Stimulated activated CD8-positive, alpha-beta memory T cell treated with anti-CD3 and anti-CD28 coated beads, Interleukin-7, amount 100 ng/mL, for 4 hours (primary cell): ENCODE measurements at regions not wholly inside any gene's neighbourhood (a gene's known extent, or its start where the extent isn't known, plus 50 kb on each side); places are given as distances from the start of the nearest gene placed in this dataset.
"Not testable (repeated sequence)": the region's sequence is repeated elsewhere in the genome, so short reads cannot be mapped to it uniquely, and the experiment has no call there.

Experiments
- DNase-seq, 2 donors: peaks; one replicate each; pipeline ENCODE4 v3.0.0-alpha.2; 2020; ENCODE audit warnings: low read depth in 2 of 2

GRCh38 chr20:19026121-19026878 is 186.1 kb upstream of the SLC24A3 start:
- DNase-seq: no peak

- DNase-seq: no peak
Measured at GRCh38 chr20:19026901-19027644, 185.4 kb upstream of the SLC24A3 start.

- DNase-seq: no peak
Measured at GRCh38 chr20:19027971-19028370, 184.5 kb upstream of the SLC24A3 start.

GRCh38 chr20:19041787-19042186 is 170.7 kb upstream of the SLC24A3 start:
- no peak for DNase-seq

GRCh38 chr20:19045371-19045770 is 167.1 kb upstream of the SLC24A3 start:
- DNase-seq: no peak

GRCh38 chr20:19047040-19047950 is 165.1 kb upstream of the SLC24A3 start:
- no peak for DNase-seq

- no peak for DNase-seq
Measured at GRCh38 chr20:19047951-19048296, 164.5 kb upstream of the SLC24A3 start.

- no peak for DNase-seq
Measured at GRCh38 chr20:19048995-19049501, 163.4 kb upstream of the SLC24A3 start.

GRCh38 chr20:19049514-19049913 is 162.9 kb upstream of the SLC24A3 start:
- no peak for DNase-seq

GRCh38 chr20:19056909-19057308 is 155.5 kb upstream of the SLC24A3 start:
- DNase-seq: no peak

GRCh38 chr20:19064788-19065187 is 147.7 kb upstream of the SLC24A3 start:
- not testable (repeated sequence) for DNase-seq

- no peak for DNase-seq
Measured at GRCh38 chr20:19067986-19068385, 144.5 kb upstream of the SLC24A3 start.

- no peak for DNase-seq
Measured at GRCh38 chr20:19070026-19070425, 142.4 kb upstream of the SLC24A3 start.

GRCh38 chr20:19070681-19071445 is 141.6 kb upstream of the SLC24A3 start:
- no peak for DNase-seq

- DNase-seq: no peak
Measured at GRCh38 chr20:19071446-19071725, 141.1 kb upstream of the SLC24A3 start.

- DNase-seq: no peak
Measured at GRCh38 chr20:19071902-19072498, 140.4 kb upstream of the SLC24A3 start.

GRCh38 chr20:19072988-19073387 is 139.5 kb upstream of the SLC24A3 start:
- no peak for DNase-seq

GRCh38 chr20:19073584-19074218 is 138.7 kb upstream of the SLC24A3 start:
- no peak for DNase-seq

- no peak for DNase-seq
Measured at GRCh38 chr20:19074356-19074755, 138.1 kb upstream of the SLC24A3 start.

- DNase-seq: peak; percentile 10 to 11
Measured at GRCh38 chr20:19074828-19075516, 137.5 kb upstream of the SLC24A3 start.
